ENCODE measurements at regions not wholly inside any gene's neighbourhood (a gene's known extent, or its start where the extent isn't known, plus 50 kb on each side); places are given as distances from the start of the nearest gene placed in this dataset.

DNA sequence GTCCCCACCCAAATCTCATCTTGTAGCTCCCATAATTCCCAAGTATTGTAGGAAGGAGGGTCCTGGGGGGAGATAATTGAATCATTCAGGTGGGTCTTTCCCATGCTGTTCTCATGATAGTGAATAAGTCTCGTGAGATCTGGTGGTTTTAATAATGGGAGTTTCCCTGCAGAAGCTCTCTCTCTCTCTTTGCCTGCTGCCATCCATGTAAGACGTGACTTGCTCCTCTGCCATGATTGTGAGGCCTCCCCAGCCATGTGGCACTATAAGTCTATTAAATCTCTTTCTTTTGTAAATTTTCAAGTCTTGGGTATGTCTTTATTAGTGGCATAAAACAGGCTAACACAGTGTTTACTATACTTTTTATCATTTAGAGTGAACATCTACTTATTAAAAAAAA lies 338.8 kb downstream of the ANKRD7 start:
- no peak for TF ChIP-seq POLR2A (IDR thresholded peaks at IDR 0.05; ENCODE audit: low read depth, low read length)
- TF ChIP-seq, protein P1, sequence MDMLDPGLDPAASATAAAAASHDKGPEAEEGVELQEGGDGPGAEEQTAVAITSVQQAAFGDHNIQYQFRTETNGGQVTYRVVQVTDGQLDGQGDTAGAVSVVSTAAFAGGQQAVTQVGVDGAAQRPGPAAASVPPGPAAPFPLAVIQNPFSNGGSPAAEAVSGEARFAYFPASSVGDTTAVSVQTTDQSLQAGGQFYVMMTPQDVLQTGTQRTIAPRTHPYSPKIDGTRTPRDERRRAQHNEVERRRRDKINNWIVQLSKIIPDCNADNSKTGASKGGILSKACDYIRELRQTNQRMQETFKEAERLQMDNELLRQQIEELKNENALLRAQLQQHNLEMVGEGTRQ (IDR thresholded peaks at IDR 0.05; ENCODE audit: low read depth, low read length) = no peak
- TF ChIP-seq, protein P2, sequence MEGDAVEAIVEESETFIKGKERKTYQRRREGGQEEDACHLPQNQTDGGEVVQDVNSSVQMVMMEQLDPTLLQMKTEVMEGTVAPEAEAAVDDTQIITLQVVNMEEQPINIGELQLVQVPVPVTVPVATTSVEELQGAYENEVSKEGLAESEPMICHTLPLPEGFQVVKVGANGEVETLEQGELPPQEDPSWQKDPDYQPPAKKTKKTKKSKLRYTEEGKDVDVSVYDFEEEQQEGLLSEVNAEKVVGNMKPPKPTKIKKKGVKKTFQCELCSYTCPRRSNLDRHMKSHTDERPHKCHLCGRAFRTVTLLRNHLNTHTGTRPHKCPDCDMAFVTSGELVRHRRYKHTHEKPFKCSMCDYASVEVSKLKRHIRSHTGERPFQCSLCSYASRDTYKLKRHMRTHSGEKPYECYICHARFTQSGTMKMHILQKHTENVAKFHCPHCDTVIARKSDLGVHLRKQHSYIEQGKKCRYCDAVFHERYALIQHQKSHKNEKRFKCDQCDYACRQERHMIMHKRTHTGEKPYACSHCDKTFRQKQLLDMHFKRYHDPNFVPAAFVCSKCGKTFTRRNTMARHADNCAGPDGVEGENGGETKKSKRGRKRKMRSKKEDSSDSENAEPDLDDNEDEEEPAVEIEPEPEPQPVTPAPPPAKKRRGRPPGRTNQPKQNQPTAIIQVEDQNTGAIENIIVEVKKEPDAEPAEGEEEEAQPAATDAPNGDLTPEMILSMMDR (conservative IDR thresholded peaks at IDR 0.05; ENCODE audit: low read depth, low read length) = no peak
- TF ChIP-seq RFX5 (IDR thresholded peaks at IDR 0.05; ENCODE audit: low read depth, low read length) = no peak
- TF ChIP-seq MAZ (IDR thresholded peaks at IDR 0.05; ENCODE audit: borderline replicate concordance, low read depth, low read length) = no peak
- no peak for TF ChIP-seq RAD21 (IDR thresholded peaks at IDR 0.05; ENCODE audit: low read length)
- no peak for TF ChIP-seq RCOR1 (IDR thresholded peaks at IDR 0.05; ENCODE audit: insufficient replicate concordance, low read length)
- TF ChIP-seq NFE2L2 (IDR thresholded peaks at IDR 0.05; ENCODE audit: low read depth, low read length) = no peak
- TF ChIP-seq SMC3 (IDR thresholded peaks at IDR 0.05; ENCODE audit: low read depth, low read length) = no peak
- no peak for TF ChIP-seq CEBPB (IDR thresholded peaks at IDR 0.05; ENCODE audit: low read depth, low read length)

Measured in IMR-90 (cell line).